C4-2B (cell line): ENCODE measurements at regions not wholly inside any gene's neighbourhood (a gene's known extent, or its start where the extent isn't known, plus 50 kb on each side); places are given as distances from the start of the nearest gene placed in this dataset.
A peak's percentile ranks its signal among the peaks of the same experiment; 100 is the strongest.

Experiments used
- H3K27ac ChIP-seq: fragments of 450-650 bp; 2 replicates; pipeline ENCODE4 v1.5.1; 2017
- ZFX ChIP-seq: fragments of 450-650 bp; IDR thresholded peaks from 2 replicates; pipeline ENCODE4 v1.6.1; 2017
- TF ChIP-seq, protein P1 (sequence below): fragments of 450-650 bp; conservative IDR thresholded peaks from 2 replicates; pipeline ENCODE4 v1.5.1; 2017; ENCODE audit warnings: mild to moderate bottlenecking

DNA sequence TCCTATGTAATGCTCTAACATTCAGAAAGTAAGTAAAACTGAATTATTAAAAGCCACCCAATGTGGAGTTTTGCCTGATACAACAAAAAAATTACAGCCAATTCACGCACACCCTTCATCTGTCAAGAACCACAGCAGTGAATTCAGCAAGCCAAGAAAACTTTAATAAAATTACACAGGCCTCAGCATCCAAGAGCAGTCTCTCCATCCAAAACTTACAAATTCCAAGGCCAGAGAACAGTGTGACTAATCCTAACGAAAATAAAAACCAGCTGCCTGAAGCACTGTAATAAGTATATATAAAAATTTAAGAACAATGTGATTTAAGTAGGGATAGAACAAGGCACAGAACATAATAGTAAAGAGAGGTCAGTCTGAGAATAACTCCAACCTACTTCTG is 54.2 kb downstream of the SIX6 start:
- no peak overlapping the region for H3K27ac ChIP-seq
- no peak for TF ChIP-seq ZFX
- TF ChIP-seq, protein P1, sequence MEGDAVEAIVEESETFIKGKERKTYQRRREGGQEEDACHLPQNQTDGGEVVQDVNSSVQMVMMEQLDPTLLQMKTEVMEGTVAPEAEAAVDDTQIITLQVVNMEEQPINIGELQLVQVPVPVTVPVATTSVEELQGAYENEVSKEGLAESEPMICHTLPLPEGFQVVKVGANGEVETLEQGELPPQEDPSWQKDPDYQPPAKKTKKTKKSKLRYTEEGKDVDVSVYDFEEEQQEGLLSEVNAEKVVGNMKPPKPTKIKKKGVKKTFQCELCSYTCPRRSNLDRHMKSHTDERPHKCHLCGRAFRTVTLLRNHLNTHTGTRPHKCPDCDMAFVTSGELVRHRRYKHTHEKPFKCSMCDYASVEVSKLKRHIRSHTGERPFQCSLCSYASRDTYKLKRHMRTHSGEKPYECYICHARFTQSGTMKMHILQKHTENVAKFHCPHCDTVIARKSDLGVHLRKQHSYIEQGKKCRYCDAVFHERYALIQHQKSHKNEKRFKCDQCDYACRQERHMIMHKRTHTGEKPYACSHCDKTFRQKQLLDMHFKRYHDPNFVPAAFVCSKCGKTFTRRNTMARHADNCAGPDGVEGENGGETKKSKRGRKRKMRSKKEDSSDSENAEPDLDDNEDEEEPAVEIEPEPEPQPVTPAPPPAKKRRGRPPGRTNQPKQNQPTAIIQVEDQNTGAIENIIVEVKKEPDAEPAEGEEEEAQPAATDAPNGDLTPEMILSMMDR = no peak

DNA sequence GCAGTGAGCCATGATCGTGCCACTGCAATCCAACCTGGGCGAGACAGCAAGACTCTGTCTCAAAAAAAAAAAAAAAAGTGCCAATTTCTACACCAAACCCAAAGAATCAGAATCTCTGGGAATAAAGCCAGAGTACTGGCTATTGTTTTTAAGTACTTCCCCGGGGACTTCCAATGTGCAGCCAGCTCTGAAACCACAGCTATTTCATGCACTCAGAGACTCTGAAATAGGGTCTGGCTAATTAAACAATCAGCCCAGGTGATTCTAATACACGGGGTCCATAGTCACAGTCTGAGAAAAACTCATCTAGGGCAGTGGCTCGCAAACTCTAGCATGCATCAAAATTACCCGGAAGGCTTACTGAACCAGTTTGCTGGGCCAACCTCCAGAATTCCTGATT is 56.3 kb downstream of the SIX6 start:
- peak overlapping the region; percentile 44 for H3K27ac ChIP-seq
- TF ChIP-seq, protein P1 = no peak
- no peak for TF ChIP-seq ZFX

DNA sequence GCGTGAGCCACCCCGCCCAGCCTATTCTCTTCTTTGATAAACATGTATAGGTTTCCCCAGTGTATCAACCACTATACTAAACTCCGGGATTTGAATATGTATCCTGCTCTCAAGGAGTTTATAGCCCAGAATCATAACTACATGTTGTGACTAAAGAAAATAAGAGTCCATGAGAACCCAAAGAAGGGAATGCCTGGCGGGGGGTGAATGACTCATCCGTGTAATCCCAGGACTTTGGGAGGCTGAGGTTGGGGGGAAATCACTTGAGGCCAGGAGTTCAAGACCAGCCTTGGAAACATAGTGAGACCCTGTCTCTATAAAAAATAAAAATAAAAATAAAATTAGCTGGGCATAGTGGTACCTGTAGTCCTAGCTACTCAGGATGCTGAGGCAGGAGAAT is 57.2 kb downstream of the SIX6 start:
- H3K27ac ChIP-seq = no peak overlapping the region
- TF ChIP-seq ZFX = no peak
- TF ChIP-seq, protein P1 = no peak

DNA sequence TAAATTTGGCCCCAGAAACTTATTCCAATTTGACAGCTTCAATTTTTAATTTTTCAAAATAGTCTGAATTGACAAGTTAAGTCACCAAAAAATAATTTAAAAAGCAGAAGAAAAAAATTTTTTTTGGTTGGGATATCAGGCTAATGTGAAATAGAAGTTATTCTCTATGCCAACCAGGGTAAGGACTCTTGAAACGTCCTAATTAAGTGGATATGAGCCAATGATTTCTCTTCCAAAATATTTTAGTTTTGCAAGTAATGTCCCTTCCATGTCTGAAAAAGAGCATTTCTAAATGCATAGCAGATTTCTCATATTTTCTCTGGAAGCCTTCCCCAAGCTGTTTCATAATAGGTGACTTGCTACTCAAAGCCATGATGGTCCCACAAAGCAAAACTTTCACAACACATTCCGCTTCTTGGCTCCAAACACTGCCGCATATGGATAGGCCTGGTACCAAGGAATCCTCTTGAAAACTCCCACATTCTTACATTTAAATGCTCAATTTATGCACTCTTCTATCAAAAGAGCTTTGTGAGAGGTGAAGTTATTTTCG is 65.1 kb downstream of the SIX6 start:
- TF ChIP-seq, protein P1 = no peak
- TF ChIP-seq ZFX = no peak
- no peak overlapping the region for H3K27ac ChIP-seq

DNA sequence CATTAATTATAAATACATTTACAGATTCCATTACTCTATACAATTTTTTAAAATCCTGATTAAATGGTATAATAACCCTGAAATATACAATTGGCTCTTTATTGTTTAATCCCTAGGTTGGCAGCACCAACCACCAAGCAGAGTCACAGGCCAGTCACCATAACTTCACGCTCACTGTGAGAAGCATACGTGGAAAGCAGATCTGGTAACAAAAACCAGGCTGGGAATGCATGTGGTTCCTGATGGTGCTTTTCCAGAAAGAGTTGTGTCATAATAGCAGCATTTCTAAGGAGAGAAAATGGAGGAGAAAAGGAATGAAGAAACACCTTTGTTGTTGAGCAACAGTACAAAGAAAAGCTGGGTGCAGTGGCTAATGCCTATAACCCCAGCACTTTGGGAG is 66.1 kb downstream of the SIX6 start:
- no peak overlapping the region for H3K27ac ChIP-seq
- no peak for TF ChIP-seq ZFX
- TF ChIP-seq, protein P1 = no peak

DNA sequence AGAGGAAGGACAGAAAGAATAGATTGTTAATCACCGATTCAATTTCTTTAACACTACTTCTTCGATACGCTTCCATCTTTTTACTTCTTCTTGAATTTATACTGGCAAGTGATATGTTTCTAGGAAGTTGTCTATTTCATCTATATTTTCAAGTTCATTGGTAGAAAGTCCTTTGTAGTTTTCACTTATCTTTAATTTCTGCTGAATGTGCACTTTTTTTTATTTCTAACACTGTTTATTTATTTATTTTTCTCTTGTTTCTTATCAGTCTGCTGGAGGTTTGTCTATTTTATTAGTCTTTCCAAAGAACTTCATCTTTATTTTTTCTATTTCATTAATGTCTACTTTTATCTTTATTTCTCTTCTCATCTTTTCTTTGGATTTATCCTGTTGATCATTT is 63.6 kb downstream of the SIX1 start:
- H3K27ac ChIP-seq = no peak overlapping the region
- no peak for TF ChIP-seq ZFX
- TF ChIP-seq, protein P1 = no peak

DNA sequence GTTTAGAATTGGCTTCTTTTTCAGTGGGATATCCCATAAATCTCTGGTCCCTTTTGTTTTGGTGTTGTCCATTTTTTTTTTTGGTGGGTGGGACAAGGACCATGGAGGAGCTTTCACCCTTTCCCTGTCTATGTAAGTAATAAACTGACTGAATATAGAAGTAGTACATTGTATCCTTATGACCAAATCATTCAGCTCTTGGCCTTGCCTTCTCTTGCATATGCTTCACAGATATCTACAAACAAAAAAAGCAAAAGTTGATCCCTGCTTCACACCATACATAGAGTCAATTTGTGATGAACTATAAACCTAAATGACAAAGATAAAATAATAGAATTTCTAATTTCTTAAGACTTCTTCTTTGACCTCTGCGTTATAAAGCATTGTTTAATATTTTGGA is 59.8 kb downstream of the SIX1 start:
- no peak overlapping the region for H3K27ac ChIP-seq
- TF ChIP-seq, protein P1 = no peak
- TF ChIP-seq ZFX = no peak
